NB4 (cell line): ENCODE measurements at regions not wholly inside any gene's neighbourhood (a gene's known extent, or its start where the extent isn't known, plus 50 kb on each side); places are given as distances from the start of the nearest gene placed in this dataset.

ENCODE experiments used
- DNase-seq: peaks from one replicate; pipeline ENCODE4 v3.0.0; 2010; ENCODE audit warnings: low read depth
- H3K4me3 ChIP-seq: one replicate; pipeline ENCODE4 v1.5.1; 2011; ENCODE audit warnings: mild to moderate bottlenecking, low read depth, low read length, moderate library complexity
- CTCF ChIP-seq: IDR thresholded peaks from one replicate; pipeline ENCODE4 v1.5.1; 2012; ENCODE audit warnings: low read depth, low read length
- MAX ChIP-seq: IDR thresholded peaks from 2 replicates; pipeline ENCODE4 v1.6.1; 2011; ENCODE audit warnings: low read depth, low read length
- MYC ChIP-seq: IDR thresholded peaks from 2 replicates; pipeline ENCODE4 v1.6.1; 2011; ENCODE audit warnings: low read depth, low read length
- POLR2A ChIP-seq: IDR thresholded peaks from 2 replicates; pipeline ENCODE4 v1.6.1; 2011; ENCODE audit warnings: mild to moderate bottlenecking; ENCODE audit not compliant: insufficient read length; ENCODE audit errors: extremely low read depth

DNA sequence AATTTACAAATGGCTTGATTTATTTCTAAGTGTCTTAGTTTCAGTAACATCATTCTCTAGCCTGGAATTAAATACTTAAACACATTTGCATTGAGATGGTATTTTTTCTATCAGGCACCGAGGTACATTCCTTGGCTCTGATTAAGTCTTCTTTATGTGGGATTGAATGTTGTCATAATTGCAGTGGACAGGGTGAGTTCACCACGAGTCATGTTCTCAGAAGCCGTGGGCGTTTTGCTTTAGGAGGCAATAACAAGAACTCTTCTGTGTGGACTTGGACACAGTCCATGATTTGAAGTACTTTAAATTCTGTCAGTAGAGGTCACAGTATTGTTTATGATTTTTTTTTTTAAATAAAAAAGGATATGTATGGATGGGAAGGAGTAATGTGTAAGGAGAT, 57.1 kb upstream of the EFHC2 start:
- peak; percentile 51 for DNase-seq
- TF ChIP-seq MAX: no peak
- no peak for TF ChIP-seq CTCF
- TF ChIP-seq MYC: no peak
- TF ChIP-seq POLR2A: no peak
- H3K4me3 ChIP-seq: no peak overlapping the region

DNA sequence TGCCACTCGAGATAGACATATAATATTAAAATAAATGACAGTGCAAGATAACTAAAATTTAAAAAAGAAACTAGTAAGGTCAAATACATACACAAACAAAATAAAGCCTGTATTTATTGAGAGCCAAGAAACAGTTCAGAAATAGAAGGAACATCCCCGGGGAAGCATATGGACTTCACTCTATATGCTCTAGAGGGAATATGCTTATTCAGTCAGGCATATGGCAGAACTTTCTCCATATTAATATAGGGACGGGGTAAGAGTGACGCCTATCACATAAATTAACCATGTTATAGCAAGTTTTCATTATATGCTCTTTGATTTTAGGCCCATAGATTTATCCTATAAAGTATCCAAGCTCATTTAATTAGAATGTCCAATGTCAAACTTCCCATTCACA, 56.7 kb upstream of the EFHC2 start:
- H3K4me3 ChIP-seq: no peak overlapping the region
- no peak for TF ChIP-seq MYC
- TF ChIP-seq POLR2A: no peak
- TF ChIP-seq CTCF: no peak
- TF ChIP-seq MAX: no peak
- DNase-seq: no peak
